OCI-LY1 (cell line): ENCODE measurements at regions not wholly inside any gene's neighbourhood (a gene's known extent, or its start where the extent isn't known, plus 50 kb on each side); places are given as distances from the start of the nearest gene placed in this dataset.

Experiments used
- H2AFZ ChIP-seq: fragments of 200-600 bp; sonication (generic), shearing (Covaris generic); 2 replicates; pipeline ENCODE4 v1.6.0; 2014; ENCODE audit warnings: antibody characterized with exemption, mild to moderate bottlenecking, low read length
- H3F3A ChIP-seq: fragments of 200-600 bp; sonication (generic), shearing (Covaris generic); 2 replicates; pipeline ENCODE4 v1.6.0; 2014; ENCODE audit warnings: mild to moderate bottlenecking, antibody characterized with exemption, low read length, moderate library complexity; ENCODE audit not compliant: insufficient read depth
- H3K27ac ChIP-seq: fragments of 200-600 bp; sonication (generic); 2 replicates; pipeline ENCODE4 v1.5.1; 2014; ENCODE audit warnings: low read length, mixed run types, mild to moderate bottlenecking, low read depth; ENCODE audit not compliant: poor library complexity, severe bottlenecking
- H3K27me3 ChIP-seq: fragments of 200-600 bp; sonication (generic); 2 replicates; pipeline ENCODE4 v1.6.0; 2014; ENCODE audit warnings: antibody characterized with exemption, mild to moderate bottlenecking, low read length, moderate library complexity; ENCODE audit not compliant: insufficient read depth
- H3K36me3 ChIP-seq: fragments of 200-600 bp; sonication (generic); 2 replicates; pipeline ENCODE4 v1.6.1; 2014; ENCODE audit warnings: mild to moderate bottlenecking, antibody characterized with exemption, low read length, moderate library complexity, mixed read lengths; ENCODE audit not compliant: insufficient read depth
- H3K4me1 ChIP-seq: fragments of 200-600 bp; sonication (generic); 2 replicates; pipeline ENCODE4 v1.5.1; 2014; ENCODE audit warnings: mild to moderate bottlenecking, low read length, moderate library complexity; ENCODE audit not compliant: insufficient read depth, severe bottlenecking
- H3K4me2 ChIP-seq: fragments of 200-600 bp; sonication (generic), shearing (Covaris generic); 2 replicates; pipeline ENCODE4 v1.6.1; 2014; ENCODE audit warnings: low read length
- H3K4me3 ChIP-seq: fragments of 200-600 bp; sonication (generic); 2 replicates; pipeline ENCODE4 v1.5.1; 2014; ENCODE audit warnings: low read length, low read depth, mild to moderate bottlenecking, mixed read lengths; ENCODE audit not compliant: poor library complexity, severe bottlenecking
- H3K79me2 ChIP-seq: fragments of 200-600 bp; shearing (Covaris generic); 2 replicates; pipeline ENCODE4 v1.6.1; 2016; ENCODE audit warnings: mixed run types, low read length, mixed read lengths; ENCODE audit not compliant: insufficient read depth
- H3K9ac ChIP-seq: fragments of 200-600 bp; sonication (generic), shearing (Covaris generic); 2 replicates; pipeline ENCODE4 v1.6.1; 2014; ENCODE audit warnings: mild to moderate bottlenecking, low read length, mixed read lengths
- H3K9me2 ChIP-seq: fragments of 200-600 bp; sonication (generic), shearing (Covaris generic); 2 replicates; pipeline ENCODE4 v1.6.1; 2014; ENCODE audit warnings: low read depth, mild to moderate bottlenecking, low read length, mixed read lengths
- H3K9me3 ChIP-seq: fragments of 200-600 bp; shearing (Covaris generic); 2 replicates; pipeline ENCODE4 v1.6.1; 2014; ENCODE audit warnings: low read length, mixed read lengths
- H4K20me1 ChIP-seq: fragments of 200-600 bp; sonication (generic), shearing (Covaris generic); 2 replicates; pipeline ENCODE4 v1.6.0; 2016; ENCODE audit warnings: mild to moderate bottlenecking, low read length; ENCODE audit not compliant: insufficient read depth
- CTCF ChIP-seq: fragments of 200-600 bp; sonication (generic), shearing (Covaris generic); IDR thresholded peaks from 2 replicates; pipeline ENCODE4 v1.5.1; 2017; ENCODE audit warnings: mild to moderate bottlenecking, antibody characterized with exemption, low read length, moderate library complexity, mixed read lengths
- EZH2 ChIP-seq: fragments of 200-600 bp; sonication (generic), shearing (Covaris generic); IDR thresholded peaks from 2 replicates; pipeline ENCODE4 v1.8.0; 2017; ENCODE audit warnings: borderline replicate concordance, mixed run types, mild to moderate bottlenecking, antibody characterized with exemption, low read length, moderate library complexity, mixed read lengths

- no peaks in the 10 kb centered on the region for H3F3A ChIP-seq
- no peaks in the 10 kb centered on the region for H4K20me1 ChIP-seq
- TF ChIP-seq EZH2 (no peak), CTCF (no peak)
- no peaks in the 10 kb centered on the region for H3K79me2 ChIP-seq
- H3K9ac ChIP-seq: no peak overlapping the region
- H3K27me3 ChIP-seq: no peaks in the 10 kb centered on the region
- H3K27ac ChIP-seq: no peak overlapping the region
- H3K4me2 ChIP-seq: no peak overlapping the region
- H3K36me3 ChIP-seq: no peaks in the 10 kb centered on the region
- H3K9me2 ChIP-seq: no peaks in the 10 kb centered on the region
- H3K4me1 ChIP-seq: no peaks in the 10 kb centered on the region
- H2AFZ ChIP-seq: no peak overlapping the region
- no peaks in the 10 kb centered on the region for H3K9me3 ChIP-seq
- H3K4me3 ChIP-seq: no peak overlapping the region
These were observed 778.9 kb downstream of the CCDC85A start for GRCh38 chr2:56962673-56963072.

GRCh38 chr2:56969513-56969912 lies 785.7 kb downstream of the CCDC85A start:
- H3K27ac ChIP-seq: no peak overlapping the region
- H3K9ac ChIP-seq: no peak overlapping the region
- H2AFZ ChIP-seq: no peak overlapping the region
- no peaks in the 10 kb centered on the region for H3K4me1 ChIP-seq
- H3K9me3 ChIP-seq: no peaks in the 10 kb centered on the region
- H3K9me2 ChIP-seq: no peaks in the 10 kb centered on the region
- no peaks in the 10 kb centered on the region for H3K27me3 ChIP-seq
- H3K36me3 ChIP-seq: no peaks in the 10 kb centered on the region
- H3K79me2 ChIP-seq: no peaks in the 10 kb centered on the region
- no peak overlapping the region for H3K4me3 ChIP-seq
- H3K4me2 ChIP-seq: no peak overlapping the region
- TF ChIP-seq CTCF: no peak
- no peak for TF ChIP-seq EZH2
- H4K20me1 ChIP-seq: no peaks in the 10 kb centered on the region
- H3F3A ChIP-seq: no peaks in the 10 kb centered on the region

- no peaks in the 10 kb centered on the region for H3K9me3 ChIP-seq
- TF ChIP-seq CTCF (no peak), EZH2 (no peak)
- no peak overlapping the region for H3K27ac ChIP-seq
- no peak overlapping the region for H3K4me2 ChIP-seq
- no peaks in the 10 kb centered on the region for H3K9me2 ChIP-seq
- no peak overlapping the region for H2AFZ ChIP-seq
- no peaks in the 10 kb centered on the region for H3K36me3 ChIP-seq
- H3F3A ChIP-seq: no peaks in the 10 kb centered on the region
- no peaks in the 10 kb centered on the region for H4K20me1 ChIP-seq
- H3K9ac ChIP-seq: no peak overlapping the region
- no peaks in the 10 kb centered on the region for H3K79me2 ChIP-seq
- no peaks in the 10 kb centered on the region for H3K4me1 ChIP-seq
- no peaks in the 10 kb centered on the region for H3K27me3 ChIP-seq
- H3K4me3 ChIP-seq: no peak overlapping the region
These were observed 787.7 kb downstream of the CCDC85A start for GRCh38 chr2:56971383-56971974.
